ENCODE measurements at regions not wholly inside any gene's neighbourhood (a gene's known extent, or its start where the extent isn't known, plus 50 kb on each side); places are given as distances from the start of the nearest gene placed in this dataset.

DNA sequence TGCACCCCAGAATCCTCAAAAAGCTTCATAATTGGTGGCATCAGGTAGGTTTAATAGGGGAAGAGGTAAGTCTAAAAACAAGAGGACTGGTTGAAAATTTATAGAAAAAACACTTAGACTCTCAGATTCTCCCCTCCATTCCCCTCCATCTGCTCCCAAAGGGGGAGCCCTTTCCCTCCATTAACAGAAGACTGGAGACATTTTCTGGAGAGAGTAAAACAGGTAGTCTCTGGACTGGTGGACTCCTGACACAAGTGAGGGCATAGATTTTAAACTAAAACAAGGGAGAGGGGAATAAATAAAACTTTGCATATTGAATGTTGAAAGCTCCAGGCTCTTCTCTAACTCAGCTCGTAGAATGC lies 54.0 kb upstream of the IPO9 start:
- no peak for DNase-seq

DNA sequence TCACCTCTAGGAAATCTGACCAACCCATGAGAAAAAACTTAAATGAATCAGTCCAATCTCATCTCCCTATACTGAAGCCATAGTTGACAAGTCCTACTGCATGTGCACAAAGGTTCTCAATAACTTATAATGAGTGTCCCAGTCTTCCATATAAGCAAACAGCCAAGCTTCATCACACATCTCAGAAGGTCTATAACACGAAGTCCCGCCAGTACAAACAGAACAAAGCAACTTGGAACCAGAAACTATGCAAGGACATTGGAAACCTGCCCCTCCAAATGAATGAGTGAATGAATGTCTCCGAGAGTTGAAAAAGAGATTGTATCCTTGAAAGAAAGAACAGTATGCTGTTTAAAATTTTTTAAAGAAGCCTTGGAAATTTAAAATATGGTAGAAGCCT lies 53.6 kb upstream of the IPO9 start:
- no peak for DNase-seq

DNA sequence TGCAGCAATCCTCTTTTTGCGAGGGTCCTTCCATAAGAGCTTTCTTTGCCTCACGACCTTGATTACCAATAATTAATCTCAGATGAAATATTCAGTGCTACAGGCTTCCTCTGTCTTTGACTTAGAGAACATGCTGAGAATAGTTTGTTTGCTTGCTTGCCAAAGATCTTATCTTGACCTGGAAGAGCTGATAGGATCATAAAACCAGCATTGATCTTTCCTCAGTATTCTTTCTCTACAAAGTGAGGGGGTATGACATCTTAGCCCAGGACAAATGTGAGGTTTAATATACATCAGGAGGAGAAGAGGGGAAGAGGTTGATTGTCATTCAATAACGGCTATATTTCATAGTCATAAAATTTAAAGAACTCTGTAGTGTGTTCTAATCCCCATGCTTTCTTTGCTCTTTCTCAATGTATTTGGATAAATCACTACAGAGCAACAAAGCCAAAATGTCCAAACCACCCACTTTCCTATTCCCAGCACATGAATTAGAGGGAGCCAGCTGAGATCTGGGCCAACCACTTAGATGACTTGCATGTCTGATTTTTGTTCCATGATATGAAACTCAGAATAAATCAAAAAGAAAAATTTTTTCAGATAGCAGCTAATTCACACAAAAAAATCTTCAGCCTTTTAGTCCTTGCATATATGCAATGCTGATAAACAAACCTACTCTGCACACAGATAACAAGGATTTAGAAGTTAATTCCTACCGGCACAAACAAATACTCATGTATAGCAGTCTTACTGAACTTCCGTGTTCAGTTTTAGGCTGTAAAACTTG lies 50.5 kb upstream of the IPO9 start:
- DNase-seq, result no peak

Data from femur (tissue), 1 donor.